ENCODE measurements at regions not wholly inside any gene's neighbourhood (a gene's known extent, or its start where the extent isn't known, plus 50 kb on each side); places are given as distances from the start of the nearest gene placed in this dataset.

- no peak for TF ChIP-seq POLR2A (IDR thresholded peaks at IDR 0.05; ENCODE audit: low read length)
- TF ChIP-seq GATA1 (IDR thresholded peaks at IDR 0.05; ENCODE audit: low read depth, low read length) = no peak
Measured at GRCh38 chr2:59259913-59260312, 1018.8 kb upstream of the FANCL start.
